ENCODE measurements at regions not wholly inside any gene's neighbourhood (a gene's known extent, or its start where the extent isn't known, plus 50 kb on each side); places are given as distances from the start of the nearest gene placed in this dataset.
A peak's percentile ranks its signal among the peaks of the same experiment; 100 is the strongest.

DNA sequence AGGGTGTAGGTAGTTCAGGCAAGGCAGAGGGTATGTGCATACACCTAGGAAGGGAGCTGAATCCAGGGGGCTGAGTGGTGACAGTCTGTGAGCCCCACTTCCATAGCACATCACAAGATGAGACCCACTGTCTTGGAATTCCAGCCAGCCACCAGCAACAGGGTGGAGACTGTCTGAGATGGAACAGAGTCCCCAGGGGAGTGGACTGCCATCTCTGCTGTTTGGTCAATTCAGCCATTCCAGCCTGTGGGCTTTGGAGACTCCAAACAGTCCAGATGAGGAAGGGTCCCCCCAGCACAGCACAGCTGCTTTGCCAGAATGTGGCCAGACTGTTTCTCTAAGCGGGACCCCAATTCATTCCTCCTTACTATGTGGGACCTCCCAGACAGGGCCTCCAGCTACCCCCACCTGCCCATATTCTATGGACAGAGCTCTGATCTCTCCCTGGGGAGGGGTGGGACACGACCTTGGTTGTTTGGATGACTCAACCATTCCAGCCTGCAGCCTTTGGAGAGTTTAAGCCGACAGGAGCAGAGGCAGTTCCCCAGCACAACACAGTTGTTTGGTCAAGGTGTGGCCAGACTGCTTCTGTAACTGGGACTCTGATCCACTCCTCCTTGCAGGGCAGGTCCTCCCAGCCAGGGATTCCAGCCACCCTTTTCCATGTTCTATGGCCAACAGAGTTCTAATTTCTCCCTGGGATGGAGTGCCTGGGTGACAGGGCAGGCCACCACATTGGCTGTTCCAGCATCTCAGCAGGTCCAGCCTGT, 178.0 kb downstream of the RND3 start:
- peak; percentile 19 for DNase-seq

DNA sequence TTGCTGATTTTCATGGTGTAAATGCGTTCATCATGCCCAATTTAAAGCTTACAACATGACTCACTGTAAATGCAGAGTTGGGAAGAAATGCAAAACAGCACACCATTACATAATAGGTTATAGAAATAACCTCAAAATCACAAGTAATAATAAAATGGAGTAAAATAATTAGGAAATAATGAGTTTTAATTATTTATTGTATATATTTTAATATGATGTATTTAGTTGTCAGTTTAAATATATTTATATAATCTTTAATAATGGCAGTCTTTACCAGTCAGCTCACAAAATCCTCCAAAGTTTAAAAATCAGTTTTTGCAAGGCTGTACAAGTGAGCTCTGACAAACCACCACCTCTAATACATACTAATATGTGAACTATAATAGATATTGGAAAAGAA, 180.2 kb downstream of the RND3 start:
- no peak for DNase-seq

GRCh38 chr2:150303281-150303680, 184.2 kb downstream of the RND3 start:
- no peak for DNase-seq

- DNase-seq = no peak
Measured at GRCh38 chr2:150298571-150299305, 188.7 kb downstream of the RND3 start.

DNA sequence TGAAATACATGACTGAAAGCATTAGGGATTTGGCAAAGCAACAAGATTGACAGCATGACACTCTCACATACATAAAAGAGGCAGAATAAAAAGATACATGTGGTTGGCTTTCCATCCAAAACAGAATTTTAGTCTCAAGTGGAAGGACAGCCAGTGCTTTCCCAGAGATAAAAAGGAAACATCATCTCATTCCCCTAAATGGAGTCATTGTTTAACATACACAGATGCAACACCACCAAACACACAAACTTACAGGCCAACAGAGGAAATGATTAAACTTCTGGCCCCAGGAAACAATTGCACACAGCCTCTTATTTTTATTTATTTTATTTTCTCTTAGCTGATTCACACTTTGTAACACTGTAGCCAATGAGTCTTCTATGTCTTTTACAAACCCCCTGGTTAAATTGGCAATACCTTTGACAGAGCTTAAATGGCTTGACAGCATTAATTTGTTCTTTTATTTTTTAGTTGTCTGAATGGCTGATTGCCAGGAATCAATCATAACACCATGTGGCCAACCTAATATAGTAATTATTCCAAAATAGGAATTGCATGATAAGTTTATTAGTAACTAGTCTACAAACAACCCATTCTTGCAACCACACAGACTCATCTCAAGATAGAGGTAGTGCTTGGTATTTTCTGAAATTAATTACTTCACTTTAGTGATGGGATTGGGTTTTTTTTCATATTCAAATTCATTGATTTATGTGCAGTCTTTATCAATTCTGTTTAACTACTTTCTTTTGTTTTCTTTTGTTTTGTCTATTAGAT, 190.5 kb downstream of the RND3 start:
- peak; percentile 28 for DNase-seq

DNA sequence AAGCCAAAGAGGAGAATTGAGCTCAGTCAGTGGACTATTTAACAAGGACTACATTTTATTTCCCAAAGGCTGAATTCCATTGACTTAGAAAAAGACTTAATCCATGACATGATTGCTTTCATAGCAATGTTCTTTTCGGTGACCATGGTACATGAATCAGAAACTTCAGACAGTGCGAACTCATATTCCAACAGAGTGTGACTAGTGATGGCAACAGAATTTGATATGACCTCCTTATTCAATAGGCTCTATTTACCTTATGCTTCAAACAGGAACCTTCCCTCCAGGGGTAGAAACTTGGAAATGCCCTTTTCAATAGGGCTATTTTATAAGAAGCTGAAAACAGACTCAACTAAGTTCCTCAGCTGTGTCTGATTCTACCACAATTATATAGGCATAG, 191.9 kb downstream of the RND3 start:
- no peak for DNase-seq

DNA sequence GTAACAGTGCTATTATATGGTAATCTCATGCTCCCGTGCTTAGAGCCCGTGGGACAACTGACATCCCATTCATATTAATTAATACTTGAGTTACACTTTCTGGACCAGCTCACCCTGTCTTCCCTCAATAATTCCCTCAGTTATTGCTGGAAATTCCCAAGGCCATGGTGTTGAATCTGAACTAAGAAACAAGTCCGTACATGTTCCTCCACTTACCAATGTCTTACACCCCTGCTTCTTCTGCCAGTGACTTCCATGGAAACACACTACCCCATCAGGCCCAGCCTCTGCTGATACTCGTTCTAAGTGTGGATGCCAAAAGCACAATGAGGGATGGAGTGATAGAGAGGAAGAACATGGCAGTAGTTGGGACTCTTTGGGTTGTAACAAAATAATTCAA, 193.7 kb downstream of the RND3 start:
- no peak for DNase-seq

GRCh38 chr2:150292807-150293206, 194.7 kb downstream of the RND3 start:
- peak; percentile 76 for DNase-seq

DNA sequence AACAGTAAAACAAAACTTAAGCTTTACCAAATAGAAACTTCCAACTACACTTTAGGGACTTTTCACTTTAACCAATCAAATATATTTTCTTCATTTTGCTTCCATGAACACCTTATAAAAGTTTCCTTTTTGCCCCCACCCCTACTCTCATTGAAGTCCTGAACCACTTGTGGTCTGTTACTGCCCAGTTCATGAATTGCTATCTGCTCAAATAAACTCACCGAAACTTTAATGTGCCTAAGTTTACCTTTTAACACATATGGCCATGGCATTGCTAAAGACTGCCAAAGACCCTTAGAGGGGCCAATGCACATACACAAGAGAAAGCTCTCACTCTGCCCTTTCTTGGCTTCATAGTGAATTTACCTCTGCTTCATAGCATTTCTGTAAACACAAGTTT, 195.3 kb downstream of the RND3 start:
- DNase-seq = no peak

DNA sequence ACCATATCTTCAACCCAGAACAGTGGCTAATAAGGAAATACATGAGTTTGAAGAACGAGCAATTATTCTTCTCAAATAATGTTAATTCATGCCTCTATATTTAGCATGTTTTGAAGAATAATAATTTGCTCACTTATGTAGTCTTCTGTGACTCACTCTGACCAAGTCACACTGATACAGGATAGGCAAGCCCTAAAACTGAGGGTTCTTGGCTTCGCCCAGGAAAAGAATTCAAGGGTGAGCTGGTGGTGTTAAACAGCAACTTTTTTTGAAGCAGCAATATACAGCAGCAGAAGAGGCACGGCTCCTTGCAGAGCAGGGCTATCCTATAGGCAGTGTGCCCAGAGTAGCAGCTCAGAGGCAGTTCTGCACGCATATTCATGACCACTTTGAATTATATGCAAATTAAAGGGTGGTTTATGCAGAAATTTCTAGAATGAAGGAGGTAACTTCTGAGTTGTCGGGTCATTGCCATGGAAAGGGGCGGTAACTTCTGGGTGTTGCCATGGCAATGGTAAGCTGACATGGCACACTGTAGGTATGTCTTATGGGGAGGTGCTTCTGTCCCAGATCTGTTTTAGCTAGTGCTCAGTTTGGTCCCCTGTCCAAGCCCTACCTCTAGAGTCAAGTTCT, 200.6 kb downstream of the RND3 start:
- no peak for DNase-seq

- DNase-seq = no peak
Measured at GRCh38 chr2:150284116-150284515, 203.4 kb downstream of the RND3 start.

DNA sequence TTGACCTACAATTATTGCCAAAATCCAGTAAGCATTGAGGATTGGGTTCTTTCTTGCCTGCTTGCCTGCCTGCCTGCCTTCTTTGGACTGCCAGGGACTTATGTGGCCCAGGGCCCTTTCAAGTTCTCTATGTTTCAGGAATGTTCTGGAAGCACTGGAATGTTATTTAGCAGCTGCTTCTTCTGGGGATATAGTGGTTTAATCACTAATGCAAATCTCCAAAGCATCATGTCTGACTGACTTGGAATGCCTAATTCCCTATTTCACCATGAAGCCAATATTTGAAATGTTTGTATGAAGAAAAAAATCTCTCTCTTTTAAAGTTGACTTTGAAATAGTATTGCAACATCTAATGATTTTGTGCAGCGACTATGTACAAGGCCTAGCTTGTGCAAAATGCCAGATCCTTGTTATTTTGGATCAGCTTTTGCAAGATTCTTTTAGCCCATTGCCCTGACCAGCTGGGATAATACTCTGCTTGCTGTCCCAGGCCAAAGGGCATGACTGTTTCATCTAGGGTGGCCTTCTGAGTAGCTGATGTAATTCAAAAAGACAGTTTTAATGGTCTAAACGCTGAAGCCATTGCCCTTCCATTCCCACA, 204.6 kb downstream of the RND3 start:
- DNase-seq = peak; percentile 84

DNA sequence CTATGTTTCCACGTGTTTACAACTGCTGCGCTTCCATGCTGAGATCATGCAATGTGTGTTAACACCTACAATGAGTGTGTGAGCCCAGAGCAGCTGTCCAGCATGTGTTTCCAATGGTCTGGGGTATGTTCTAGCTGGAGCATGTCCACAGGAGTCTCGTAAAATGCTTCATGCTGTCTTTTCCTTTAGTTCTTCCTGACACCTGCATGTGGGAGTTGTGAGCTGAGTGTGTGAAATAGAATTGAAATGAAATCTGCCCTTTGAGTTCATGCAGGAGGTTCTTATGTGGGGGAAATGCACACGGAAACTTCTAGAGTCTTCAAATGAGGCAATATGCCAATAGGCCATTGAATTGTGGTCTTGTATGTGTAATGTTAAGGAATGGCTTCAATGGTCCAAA, 205.1 kb downstream of the RND3 start:
- DNase-seq = no peak

GRCh38 chr2:150280231-150280630, 207.2 kb downstream of the RND3 start:
- DNase-seq = peak; percentile 96

DNA sequence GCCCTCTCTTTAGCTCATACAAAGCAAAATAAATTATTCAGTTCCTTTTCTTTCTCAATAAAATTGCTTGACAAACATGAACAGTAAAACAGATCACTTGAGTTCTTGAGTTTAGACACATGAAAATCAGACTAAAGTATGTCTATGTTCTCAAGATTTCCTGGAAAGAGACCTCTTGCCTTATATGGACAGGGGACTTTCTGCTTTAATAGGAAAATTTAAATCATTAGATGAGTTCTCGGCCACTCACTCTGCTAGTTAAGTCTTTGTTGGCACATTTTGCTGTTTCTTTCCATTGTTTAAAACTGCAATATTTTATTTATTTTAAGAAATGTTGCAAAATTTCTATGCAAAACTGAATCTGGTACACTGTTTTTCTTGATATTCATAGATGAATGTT, 207.8 kb downstream of the RND3 start:
- DNase-seq = no peak

GRCh38 chr2:150276737-150277136, 210.7 kb downstream of the RND3 start:
- no peak for DNase-seq

- peak; percentile 22 for DNase-seq
Measured at GRCh38 chr2:150274108-150274507, 213.4 kb downstream of the RND3 start.

GRCh38 chr2:150271952-150272802, 215.3 kb downstream of the RND3 start:
- DNase-seq = peak; percentile 96

GRCh38 chr2:150267651-150268415, 219.6 kb downstream of the RND3 start:
- peak; percentile 11 for DNase-seq

DNA sequence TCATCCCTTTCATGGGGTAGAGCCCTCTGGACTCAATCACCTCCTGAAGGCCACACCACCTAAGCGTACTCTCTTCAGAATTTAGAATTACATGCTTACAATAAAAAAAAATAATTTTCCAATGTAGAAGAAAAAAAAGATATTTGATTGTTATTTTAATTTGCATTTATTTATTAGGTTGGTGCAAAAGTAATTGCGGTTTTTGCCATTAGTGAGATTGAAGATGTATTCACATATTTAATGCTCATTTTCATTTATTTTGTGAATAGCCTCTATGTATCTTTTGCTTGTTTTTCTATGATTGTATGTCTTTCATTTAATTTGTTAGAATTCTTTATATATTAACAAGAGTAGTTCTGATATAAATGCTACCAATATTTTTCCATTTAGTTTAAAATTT, 220.5 kb downstream of the RND3 start:
- no peak for DNase-seq

DNA sequence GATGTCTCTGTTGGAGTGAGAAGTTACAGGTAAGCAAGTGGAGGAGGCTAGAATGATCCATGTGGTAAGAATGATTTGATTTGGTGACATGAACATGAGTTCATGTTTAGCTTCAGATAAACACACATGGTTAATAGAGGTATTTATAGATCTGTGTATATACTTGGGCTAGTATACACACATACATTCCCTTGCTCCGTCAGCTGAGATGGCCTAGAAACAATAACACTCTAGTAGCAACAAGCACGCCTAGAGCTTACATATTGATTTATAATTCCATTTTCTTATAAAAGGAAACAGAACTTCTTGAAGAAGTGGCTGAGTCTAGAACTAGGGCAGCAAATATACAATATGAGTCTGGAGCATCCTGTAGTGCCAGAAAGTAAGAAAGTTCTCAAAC, 223.0 kb downstream of the RND3 start:
- DNase-seq = no peak

All from fibroblast of upper back skin (primary cell).